SU-DHL-6 (cell line): ENCODE measurements at regions not wholly inside any gene's neighbourhood (a gene's known extent, or its start where the extent isn't known, plus 50 kb on each side); places are given as distances from the start of the nearest gene placed in this dataset.
"Not testable (repeated sequence)": the region's sequence is repeated elsewhere in the genome, so short reads cannot be mapped to it uniquely, and the experiment has no call there.

Experiments
- H2AFZ ChIP-seq: fragments of 200-600 bp; sonication (generic); 2 replicates; pipeline ENCODE4 v1.6.1; 2014; ENCODE audit warnings: low read depth, mild to moderate bottlenecking, moderate library complexity, mixed read lengths, antibody characterized with exemption, low read length; ENCODE audit not compliant: severe bottlenecking
- H3F3A ChIP-seq: fragments of 200-600 bp; shearing (Covaris generic); 2 replicates; pipeline ENCODE4 v1.6.0; 2016; ENCODE audit warnings: antibody characterized with exemption, mild to moderate bottlenecking; ENCODE audit not compliant: insufficient read depth
- H3K27ac ChIP-seq: fragments of 200-600 bp; sonication (generic); 2 replicates; pipeline ENCODE4 v1.5.1; 2016; ENCODE audit warnings: low read depth, mild to moderate bottlenecking, low read length, moderate library complexity, mixed read lengths
- H3K27me3 ChIP-seq: fragments of 200-600 bp; sonication (generic), shearing (Covaris generic); 2 replicates; pipeline ENCODE4 v1.6.0; 2014; ENCODE audit warnings: mild to moderate bottlenecking, low read length
- H3K36me3 ChIP-seq: fragments of 200-600 bp; sonication (generic); 2 replicates; pipeline ENCODE4 v1.6.1; 2014; ENCODE audit warnings: mild to moderate bottlenecking, low read length, mixed read lengths
- H3K4me2 ChIP-seq: fragments of 300-600, 200-600 bp; shearing (Covaris generic), sonication (generic); 2 replicates; pipeline ENCODE4 v1.6.0; 2014; ENCODE audit warnings: low read length, low read depth, mild to moderate bottlenecking; ENCODE audit not compliant: poor library complexity, severe bottlenecking
- H3K4me3 ChIP-seq: fragments of 200-600 bp; sonication (generic); 2 replicates; pipeline ENCODE4 v1.5.1; 2014; ENCODE audit warnings: antibody characterized with exemption, low read length, mild to moderate bottlenecking, mixed read lengths; ENCODE audit not compliant: insufficient read depth, poor library complexity, severe bottlenecking
- H3K79me2 ChIP-seq: fragments of 200-600 bp; sonication (generic); 2 replicates; pipeline ENCODE4 v1.6.1; 2014; ENCODE audit warnings: mild to moderate bottlenecking, low read length, moderate library complexity; ENCODE audit not compliant: insufficient read depth
- H3K9ac ChIP-seq: fragments of 200-600 bp; sonication (generic); 2 replicates; pipeline ENCODE4 v1.7.0; 2014; ENCODE audit warnings: mild to moderate bottlenecking, low read length
- H3K9me2 ChIP-seq: fragments of 200-600 bp; sonication (generic); replicated peaks from 2 replicates; pipeline ENCODE4 v1.6.1; 2014; ENCODE audit warnings: low read length; ENCODE audit not compliant: insufficient read depth
- H3K9me3 ChIP-seq: fragments of 200-600 bp; sonication (generic); 2 replicates; pipeline ENCODE4 v1.6.1; 2014; ENCODE audit warnings: low read length, mixed read lengths; ENCODE audit not compliant: insufficient read depth
- H4K20me1 ChIP-seq: fragments of 200-600 bp; sonication (generic); 2 replicates; pipeline ENCODE4 v1.6.1; 2014; ENCODE audit warnings: low read depth, mild to moderate bottlenecking, antibody characterized with exemption, low read length, moderate library complexity, mixed read lengths
- CTCF ChIP-seq: fragments of 200-600 bp; sonication (generic); IDR thresholded peaks from one replicate; pipeline ENCODE4 v1.5.1; 2017; ENCODE audit warnings: antibody characterized with exemption, mild to moderate bottlenecking, low read length, moderate library complexity; ENCODE audit not compliant: insufficient read depth, poor library complexity, severe bottlenecking
- EZH2phosphoT487 ChIP-seq: fragments of 200-600 bp; sonication (generic), shearing (Covaris generic); conservative IDR thresholded peaks from 2 replicates; pipeline ENCODE4 v1.6.1; 2018; ENCODE audit warnings: mild to moderate bottlenecking, antibody characterized with exemption, low read length, moderate library complexity, mixed read lengths

GRCh38 chr17:31646642-31647041 lies 212.4 kb downstream of the COPRS start:
- Histone ChIP-seq H3K4me3 (no peak overlapping the region), H3K9ac (no peak overlapping the region), H2AFZ (no peak overlapping the region), H3K9me3 (no peaks in the 10 kb centered on the region), H3K4me2 (no peak overlapping the region), H3K27me3 (no peaks in the 10 kb centered on the region), H4K20me1 (no peaks in the 10 kb centered on the region), H3K27ac (no peak overlapping the region), H3K79me2 (no peaks in the 10 kb centered on the region), H3K36me3 (no peaks in the 10 kb centered on the region), H3K9me2 (no peaks in the 10 kb centered on the region), H3F3A (no peaks in the 10 kb centered on the region)
- no peak for TF ChIP-seq EZH2phosphoT487
- TF ChIP-seq CTCF = no peak

GRCh38 chr17:31645351-31645750 lies 213.7 kb downstream of the COPRS start:
- no peak overlapping the region for H3K4me3 ChIP-seq
- no peaks in the 10 kb centered on the region for H4K20me1 ChIP-seq
- TF ChIP-seq EZH2phosphoT487 = no peak
- H3K36me3 ChIP-seq = no peaks in the 10 kb centered on the region
- no peaks in the 10 kb centered on the region for H3F3A ChIP-seq
- no peak overlapping the region for H3K27ac ChIP-seq
- H3K9me2 ChIP-seq = no peaks in the 10 kb centered on the region
- no peak overlapping the region for H2AFZ ChIP-seq
- no peak overlapping the region for H3K4me2 ChIP-seq
- no peaks in the 10 kb centered on the region for H3K79me2 ChIP-seq
- H3K9ac ChIP-seq = no peak overlapping the region
- H3K27me3 ChIP-seq = no peaks in the 10 kb centered on the region
- no peaks in the 10 kb centered on the region for H3K9me3 ChIP-seq

- Histone ChIP-seq H3F3A (no peaks in the 10 kb centered on the region), H3K4me2 (no peak overlapping the region), H3K4me3 (no peak overlapping the region), H3K79me2 (no peaks in the 10 kb centered on the region), H3K9me2 (no peaks in the 10 kb centered on the region), H4K20me1 (no peaks in the 10 kb centered on the region), H3K27ac (no peak overlapping the region), H2AFZ (no peak overlapping the region), H3K36me3 (no peaks in the 10 kb centered on the region), H3K9ac (no peak overlapping the region), H3K27me3 (no peaks in the 10 kb centered on the region), H3K9me3 (no peaks in the 10 kb centered on the region)
- TF ChIP-seq EZH2phosphoT487 (no peak), CTCF (no peak)
These were observed 227.3 kb downstream of the COPRS start for GRCh38 chr17:31631766-31632165.

- H3K9me3 ChIP-seq, H3K4me3 ChIP-seq, H3K4me2 ChIP-seq, H3K9ac ChIP-seq, H3K36me3 ChIP-seq, H3K27ac ChIP-seq, H2AFZ ChIP-seq, H4K20me1 ChIP-seq, H3F3A ChIP-seq, H3K79me2 ChIP-seq, H3K9me2 ChIP-seq, H3K27me3 ChIP-seq: not testable (repeated sequence)
These were observed 228.2 kb downstream of the COPRS start for GRCh38 chr17:31630866-31631265.
